NB4 (cell line): ENCODE measurements at regions not wholly inside any gene's neighbourhood (a gene's known extent, or its start where the extent isn't known, plus 50 kb on each side); places are given as distances from the start of the nearest gene placed in this dataset.

Source experiments
- DNase-seq: peaks from one replicate; pipeline ENCODE4 v3.0.0; 2010; ENCODE audit warnings: low read depth
- H3K4me3 ChIP-seq: one replicate; pipeline ENCODE4 v1.5.1; 2011; ENCODE audit warnings: mild to moderate bottlenecking, low read depth, low read length, moderate library complexity
- CTCF ChIP-seq: IDR thresholded peaks from one replicate; pipeline ENCODE4 v1.5.1; 2012; ENCODE audit warnings: low read depth, low read length
- MAX ChIP-seq: IDR thresholded peaks from 2 replicates; pipeline ENCODE4 v1.6.1; 2011; ENCODE audit warnings: low read depth, low read length
- MYC ChIP-seq: IDR thresholded peaks from 2 replicates; pipeline ENCODE4 v1.6.1; 2011; ENCODE audit warnings: low read depth, low read length
- POLR2A ChIP-seq: IDR thresholded peaks from 2 replicates; pipeline ENCODE4 v1.6.1; 2011; ENCODE audit warnings: mild to moderate bottlenecking; ENCODE audit not compliant: insufficient read length; ENCODE audit errors: extremely low read depth

- DNase-seq: no peak
- TF ChIP-seq CTCF (no peak), POLR2A (no peak), MYC (no peak), MAX (no peak)
- H3K4me3 ChIP-seq: no peak overlapping the region
These were observed 61.7 kb downstream of the PLEKHG1 start for GRCh38 chr6:150661216-150662007.

GRCh38 chr6:150662814-150663213, 63.1 kb downstream of the PLEKHG1 start:
- TF ChIP-seq MYC: no peak
- TF ChIP-seq CTCF: no peak
- no peak for TF ChIP-seq MAX
- TF ChIP-seq POLR2A: no peak
- DNase-seq: no peak
- no peak overlapping the region for H3K4me3 ChIP-seq

- DNase-seq: no peak
- no peak for TF ChIP-seq MYC
- TF ChIP-seq POLR2A: no peak
- TF ChIP-seq CTCF: no peak
- TF ChIP-seq MAX: no peak
- no peak overlapping the region for H3K4me3 ChIP-seq
These were observed 64.4 kb downstream of the PLEKHG1 start for GRCh38 chr6:150664091-150664490.

GRCh38 chr6:150666071-150666470, 66.4 kb downstream of the PLEKHG1 start:
- TF ChIP-seq POLR2A (no peak), MYC (no peak), MAX (no peak), CTCF (no peak)
- H3K4me3 ChIP-seq: no peak overlapping the region
- DNase-seq: no peak

- no peak overlapping the region for H3K4me3 ChIP-seq
- DNase-seq: no peak
- TF ChIP-seq MAX (no peak), POLR2A (no peak), CTCF (no peak)
These were observed 67.7 kb downstream of the PLEKHG1 start for GRCh38 chr6:150667359-150667758.
